Hematopoietic multipotent progenitor cell treated with erythropoietin and hydrocortisone succinate and interleukin-3 and kit ligand, for 6 days (in vitro differentiated cells): ENCODE measurements at regions not wholly inside any gene's neighbourhood (a gene's known extent, or its start where the extent isn't known, plus 50 kb on each side); places are given as distances from the start of the nearest gene placed in this dataset.
"Not testable (repeated sequence)": the region's sequence is repeated elsewhere in the genome, so short reads cannot be mapped to it uniquely, and the experiment has no call there.

ENCODE experiments used
- DNase-seq: peaks from one replicate; pipeline ENCODE4 v3.0.0-alpha.2; 2015

DNA sequence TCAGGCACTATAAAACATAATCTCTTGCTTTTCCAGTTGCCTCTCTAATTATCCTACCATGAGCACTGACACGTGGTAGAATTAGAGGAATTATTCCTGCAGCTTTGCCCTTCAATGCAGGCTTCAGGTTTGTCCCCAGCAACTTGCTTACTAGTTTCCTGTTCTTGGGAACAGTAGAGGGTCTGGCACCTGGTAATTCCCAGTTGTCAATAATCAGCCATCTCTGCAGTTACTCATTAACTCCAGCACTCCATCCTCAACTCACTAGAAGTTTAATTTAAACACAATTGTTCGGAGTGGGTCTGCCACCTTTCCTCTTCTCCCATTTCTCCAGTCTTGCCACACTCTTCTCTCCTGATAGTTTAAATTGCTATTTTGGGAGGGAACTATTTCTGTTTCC lies 324.3 kb upstream of the KIAA1217 start:
- DNase-seq, result no peak

GRCh38 chr10:23885853-23886252 lies 323.1 kb upstream of the KIAA1217 start:
- no peak for DNase-seq

DNA sequence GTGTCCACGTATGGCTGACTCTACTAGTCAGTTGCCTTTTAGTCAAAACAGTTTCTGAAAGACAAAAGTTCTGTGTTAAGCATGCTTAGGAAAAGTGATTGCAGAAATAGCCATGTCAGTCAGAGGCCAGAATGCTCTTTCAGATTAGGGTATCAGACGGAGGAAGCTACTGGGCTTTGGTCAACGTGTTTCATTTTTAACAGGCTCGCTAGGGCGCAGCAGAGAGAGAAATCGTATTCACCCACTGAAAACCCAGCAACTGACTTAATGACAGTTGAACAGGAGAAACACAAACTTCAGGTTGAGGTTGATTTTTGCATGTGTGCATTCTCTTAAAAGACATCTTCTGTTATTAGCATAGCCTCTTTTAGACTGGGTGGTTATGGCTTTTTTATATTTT lies 322.6 kb upstream of the KIAA1217 start:
- peak; percentile 3 for DNase-seq

DNA sequence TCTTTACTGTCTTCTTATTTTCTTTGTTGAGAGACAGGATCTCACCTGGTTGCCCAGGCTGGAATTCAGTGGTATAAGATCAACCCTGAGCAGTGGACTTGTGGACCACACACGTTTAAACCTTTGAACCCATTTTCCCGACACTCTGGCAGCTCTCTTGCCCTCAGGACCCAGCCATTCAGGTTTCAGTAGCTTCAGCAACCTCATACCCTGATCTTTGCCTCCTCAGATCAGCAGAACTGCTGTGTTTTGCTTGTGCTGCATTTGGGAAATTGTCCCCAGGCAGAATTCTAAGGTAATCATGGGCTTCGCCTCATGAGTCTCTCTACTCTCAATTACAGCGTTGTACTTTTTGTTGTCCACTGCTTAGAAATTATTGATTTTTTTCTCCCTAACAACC lies 317.6 kb upstream of the KIAA1217 start:
- DNase-seq, result no peak

GRCh38 chr10:23892296-23892695 lies 316.6 kb upstream of the KIAA1217 start:
- DNase-seq, result no peak

DNA sequence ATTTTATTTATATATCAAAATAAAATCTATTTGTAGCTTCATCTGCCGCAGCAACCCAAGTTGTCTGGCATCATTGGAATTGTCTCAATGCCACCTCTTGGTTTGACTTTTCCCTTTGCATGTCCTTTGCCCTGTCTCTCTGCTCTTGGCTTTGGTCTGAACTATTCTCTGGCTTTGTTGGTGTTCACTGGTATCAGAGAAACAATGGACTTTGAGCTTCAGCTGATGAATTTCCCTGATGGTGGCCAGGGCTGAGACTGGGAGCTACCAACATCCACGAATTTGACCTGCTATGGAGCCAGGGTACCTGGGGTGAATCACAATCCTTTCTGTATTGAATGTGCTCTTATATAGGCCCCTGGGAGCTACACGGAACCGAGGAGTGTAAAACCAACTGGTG lies 311.7 kb upstream of the KIAA1217 start:
- DNase-seq, result no peak

DNA sequence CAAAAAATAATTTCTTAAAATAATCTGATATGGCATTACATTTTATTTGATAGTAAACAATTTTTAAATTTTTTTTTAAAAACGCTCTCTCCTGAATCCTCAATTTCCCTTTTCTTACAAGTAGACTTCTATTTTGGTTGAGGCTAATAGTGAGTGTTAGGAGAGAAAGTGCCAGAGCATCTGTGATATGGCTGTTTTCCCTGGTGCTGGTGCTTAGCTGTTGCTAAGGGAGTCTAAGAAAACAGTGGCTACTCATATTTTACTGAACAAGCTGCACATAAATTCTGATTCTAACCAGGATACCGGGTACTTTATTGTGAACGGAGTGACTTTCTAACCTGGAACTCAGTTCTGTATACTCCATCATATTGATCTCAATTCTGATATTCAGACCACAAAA lies 311.1 kb upstream of the KIAA1217 start:
- DNase-seq, result no peak

DNA sequence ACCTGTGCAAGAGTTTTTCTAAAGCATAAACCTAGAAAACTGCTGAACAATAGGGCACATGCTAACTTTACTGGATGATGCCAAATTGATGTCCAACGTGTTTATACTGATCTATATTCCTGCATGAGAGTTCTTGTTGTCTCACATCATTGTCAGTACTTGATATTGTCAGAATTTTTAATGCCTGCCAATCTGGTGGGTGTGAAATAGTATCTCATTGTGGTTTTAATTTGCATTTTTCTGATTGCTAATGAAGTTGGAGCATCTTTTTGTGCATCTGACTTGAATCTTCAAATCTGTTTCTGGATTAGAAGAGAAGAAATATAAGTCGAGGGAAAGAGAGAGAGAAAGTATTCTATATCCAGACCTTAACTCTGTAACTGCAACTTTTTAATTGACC lies 309.8 kb upstream of the KIAA1217 start:
- DNase-seq, result no peak

DNA sequence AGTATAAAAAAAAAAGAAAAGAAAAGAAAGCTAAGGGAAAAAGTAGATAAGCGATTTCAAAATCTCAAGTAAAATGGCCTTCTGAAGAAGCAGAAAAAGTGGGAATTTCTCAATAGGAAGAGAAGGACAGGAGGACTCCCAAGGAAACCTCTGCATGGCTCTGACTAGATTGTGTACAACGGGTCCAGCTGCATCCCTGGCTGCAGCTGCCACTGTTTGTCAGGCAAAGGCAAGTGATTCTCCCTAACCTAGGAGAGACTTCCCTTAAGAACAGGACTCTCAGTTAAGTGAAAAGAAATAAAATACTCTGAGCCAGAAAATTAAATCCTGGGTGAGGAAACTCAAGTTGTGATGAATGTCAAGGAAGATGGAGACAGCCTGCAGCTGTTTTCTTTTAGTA lies 298.6 kb upstream of the KIAA1217 start:
- no peak for DNase-seq

GRCh38 chr10:23912884-23913404 lies 296.0 kb upstream of the KIAA1217 start:
- DNase-seq, result no peak

DNA sequence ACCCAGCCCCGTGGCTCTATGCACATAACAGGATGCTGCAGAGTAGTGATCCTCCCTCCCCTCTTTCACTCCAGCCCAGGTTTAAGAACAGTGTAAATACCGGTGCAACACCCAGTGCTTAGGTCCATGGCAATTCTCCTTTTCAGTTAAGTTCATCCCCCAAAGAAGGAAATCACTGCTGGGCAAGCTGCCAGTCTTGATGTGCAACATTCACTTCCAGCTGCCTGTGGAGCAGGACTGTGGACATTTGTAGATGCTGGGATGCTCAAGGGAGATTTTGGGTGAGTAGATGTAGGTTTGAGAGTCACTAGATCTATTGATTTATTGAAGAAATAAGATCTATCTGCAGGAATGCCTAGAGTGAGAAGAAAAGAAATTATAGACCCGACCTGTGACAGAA lies 294.3 kb upstream of the KIAA1217 start:
- no peak for DNase-seq

- peak; percentile 1 for DNase-seq
Measured at GRCh38 chr10:23917251-23917840, 291.6 kb upstream of the KIAA1217 start.

GRCh38 chr10:23918090-23918723 lies 290.7 kb upstream of the KIAA1217 start:
- DNase-seq, result no peak

DNA sequence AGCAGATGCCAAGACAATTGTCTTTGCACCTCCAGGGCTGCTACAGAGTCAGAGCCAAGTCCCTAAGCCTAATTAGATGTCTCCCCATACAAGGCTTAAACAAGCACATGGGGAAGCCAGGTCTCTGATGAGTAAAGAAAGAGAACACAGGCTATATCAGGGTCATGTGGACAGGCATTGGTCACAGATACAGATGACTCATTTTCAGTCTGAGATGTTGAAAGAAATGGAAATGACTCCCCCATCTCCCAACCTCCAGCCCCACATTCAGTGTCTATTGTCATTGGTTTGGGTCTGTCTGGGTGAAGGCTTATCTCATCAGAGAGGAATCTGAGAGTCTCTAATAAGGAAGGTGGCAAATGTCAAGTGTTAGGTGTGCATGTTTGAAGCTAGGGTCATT lies 290.1 kb upstream of the KIAA1217 start:
- DNase-seq, result no peak

GRCh38 chr10:23927576-23928325 lies 281.2 kb upstream of the KIAA1217 start:
- DNase-seq, result no peak

GRCh38 chr10:23934023-23934422 lies 274.9 kb upstream of the KIAA1217 start:
- DNase-seq, result not testable (repeated sequence)

DNA sequence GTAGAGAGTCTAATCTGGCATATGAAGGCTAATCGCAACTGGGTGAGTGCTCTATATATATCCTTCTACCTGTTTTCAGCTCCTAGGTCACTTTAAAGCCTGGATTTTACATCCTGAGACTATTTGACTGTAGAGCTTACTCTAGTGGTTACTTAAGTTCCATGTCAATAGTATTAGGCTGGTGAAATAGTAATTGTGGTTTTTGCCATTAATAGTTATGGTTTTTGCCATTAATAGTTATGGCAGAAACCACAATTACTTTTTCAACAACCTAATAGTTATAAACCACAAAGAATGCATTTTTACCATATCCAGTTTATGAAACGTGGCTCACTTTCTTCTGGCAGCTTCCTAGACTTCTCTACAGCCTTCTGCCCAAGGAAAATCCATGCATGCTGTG lies 263.1 kb upstream of the KIAA1217 start:
- no peak for DNase-seq

DNA sequence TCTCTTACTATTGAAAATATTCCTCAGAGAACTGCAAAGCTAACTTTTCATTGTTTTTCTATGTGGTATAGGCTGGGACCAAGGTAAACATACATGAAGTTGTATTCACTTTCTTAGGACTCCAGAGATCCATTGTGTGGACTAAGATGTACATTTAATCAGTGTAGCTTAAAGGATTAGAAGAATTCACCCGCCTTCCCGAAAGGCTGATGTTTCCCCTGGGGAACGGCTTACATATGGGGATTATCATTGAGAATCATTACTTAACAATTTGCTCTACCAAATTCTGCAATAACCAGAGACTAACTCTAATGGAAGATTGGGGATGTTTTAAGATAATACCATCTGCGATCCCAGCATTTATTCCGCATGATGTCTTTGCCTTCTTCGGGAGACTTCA lies 257.1 kb upstream of the KIAA1217 start:
- no peak for DNase-seq

DNA sequence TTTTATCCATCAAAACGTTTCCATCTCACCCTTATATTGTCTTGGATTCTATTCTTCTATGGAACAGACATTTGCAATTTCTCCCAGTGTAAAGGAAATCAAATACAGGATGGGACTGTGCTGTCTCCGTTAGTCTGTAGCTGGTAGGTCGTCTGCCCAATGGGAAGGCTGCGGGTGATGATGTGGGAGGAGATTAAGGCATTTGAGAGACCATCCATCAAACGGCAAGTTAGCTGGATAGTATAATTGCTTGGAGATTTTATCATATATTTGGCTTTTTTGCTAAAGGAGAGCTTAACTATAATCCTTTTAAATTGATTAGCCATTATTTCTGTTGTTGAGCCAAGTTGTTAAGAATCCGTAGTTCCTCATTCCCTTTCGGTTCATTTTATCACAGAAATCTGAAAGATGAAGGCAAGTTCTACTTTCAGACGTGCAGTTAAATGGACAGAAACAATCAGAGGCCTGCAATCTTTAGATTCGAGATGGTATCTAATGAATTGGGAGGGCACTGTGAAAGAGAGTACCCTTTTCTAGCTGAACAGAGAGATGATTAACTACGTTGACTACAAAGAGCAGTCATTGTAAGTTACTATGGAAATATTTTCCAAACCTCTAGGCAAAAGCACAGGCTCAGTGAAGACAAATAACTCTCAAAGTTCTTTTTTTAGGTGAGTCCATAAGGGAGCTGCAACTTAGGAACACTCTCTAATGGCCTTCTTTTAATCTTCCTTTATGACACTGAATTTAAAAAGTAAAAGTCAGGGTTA lies 253.3 kb upstream of the KIAA1217 start:
- no peak for DNase-seq

- DNase-seq, result no peak
Measured at GRCh38 chr10:23965123-23965522, 243.8 kb upstream of the KIAA1217 start.

DNA sequence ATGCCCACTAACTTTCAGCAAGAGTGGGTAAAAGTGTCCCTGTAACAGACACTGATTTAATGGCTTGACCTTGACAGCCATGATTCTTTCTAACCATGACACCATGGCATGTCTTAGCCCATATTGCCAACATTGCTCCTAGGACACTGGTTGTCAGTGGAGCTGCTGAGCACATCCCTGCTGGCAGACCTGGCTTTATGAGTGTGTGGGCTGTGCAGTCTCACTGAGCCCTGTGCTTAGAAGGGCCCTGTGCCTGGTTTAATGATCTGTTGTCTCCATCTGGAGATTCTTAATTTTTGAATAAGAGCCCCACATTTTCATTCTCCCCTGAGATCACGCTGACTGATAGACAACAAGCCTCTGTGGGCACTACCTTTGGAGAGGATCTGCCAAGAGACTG lies 243.1 kb upstream of the KIAA1217 start:
- no peak for DNase-seq

DNA sequence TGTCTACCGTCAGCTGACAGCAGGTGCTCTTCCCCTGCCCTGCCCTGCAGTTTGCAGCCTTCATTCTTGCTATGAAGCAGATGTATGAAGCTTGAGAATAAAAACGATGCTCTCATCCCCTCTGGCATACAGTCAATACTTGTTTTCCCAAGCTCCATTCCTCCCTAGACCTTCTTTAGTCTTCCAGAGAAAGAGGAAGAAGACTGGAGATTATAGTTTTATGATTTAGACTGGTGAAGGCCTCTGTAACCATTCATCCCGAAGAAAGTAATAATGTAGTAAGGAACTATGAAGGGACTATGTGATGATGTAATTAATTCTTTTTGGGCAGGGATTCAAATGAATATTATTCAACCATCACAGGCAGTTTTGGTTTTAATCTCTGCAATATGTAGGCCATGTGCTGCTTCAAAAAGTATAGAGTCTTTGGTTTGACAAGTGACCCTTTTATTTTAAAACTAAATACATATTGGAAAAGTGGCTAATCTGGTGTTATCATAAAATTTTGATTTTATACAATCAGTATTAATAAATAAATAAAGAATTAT lies 242.4 kb upstream of the KIAA1217 start:
- DNase-seq, result no peak

DNA sequence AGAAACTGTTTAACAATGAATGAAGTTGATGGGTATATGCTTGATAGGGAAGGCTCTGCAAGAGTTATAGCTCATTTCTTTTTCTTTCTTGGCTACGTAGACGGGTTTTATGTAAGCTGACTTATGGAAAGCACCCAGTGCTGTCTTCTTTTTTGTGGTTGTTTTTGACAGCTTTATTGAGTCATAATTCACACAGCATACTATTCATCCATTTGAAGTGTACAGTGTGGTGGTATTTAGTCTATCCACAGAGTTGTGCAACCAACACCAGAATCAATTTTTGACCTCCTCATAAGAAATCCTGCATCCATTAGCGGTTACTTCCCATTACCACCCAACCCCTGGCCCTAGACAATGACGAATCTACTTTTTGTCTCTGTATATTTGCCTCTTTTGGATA lies 240.6 kb upstream of the KIAA1217 start:
- DNase-seq, result no peak
